ENCODE measurements at regions not wholly inside any gene's neighbourhood (a gene's known extent, or its start where the extent isn't known, plus 50 kb on each side); places are given as distances from the start of the nearest gene placed in this dataset.

GRCh38 chr4:13856387-13856786, 228.9 kb upstream of the BOD1L1 start:
- TF ChIP-seq CTCF (IDR thresholded peaks at IDR 0.05; ENCODE audit: low read length) (no peak), EZH2 (optimal IDR thresholded peaks at IDR 0.05; ENCODE audit: low read depth, low read length) (no peak)

Data from MM.1S (cell line).